GM21381 (cell line): ENCODE measurements at regions not wholly inside any gene's neighbourhood (a gene's known extent, or its start where the extent isn't known, plus 50 kb on each side); places are given as distances from the start of the nearest gene placed in this dataset.
"Not testable (repeated sequence)": the region's sequence is repeated elsewhere in the genome, so short reads cannot be mapped to it uniquely, and the experiment has no call there.

Source experiments
- ATAC-seq: cut with Tn5 transposase; IDR thresholded peaks from one replicate; pipeline ENCODE4 v1.9.1; 2021; ENCODE audit warnings: mild to moderate bottlenecking, moderate library complexity; ENCODE audit not compliant: unreplicated experiment

DNA sequence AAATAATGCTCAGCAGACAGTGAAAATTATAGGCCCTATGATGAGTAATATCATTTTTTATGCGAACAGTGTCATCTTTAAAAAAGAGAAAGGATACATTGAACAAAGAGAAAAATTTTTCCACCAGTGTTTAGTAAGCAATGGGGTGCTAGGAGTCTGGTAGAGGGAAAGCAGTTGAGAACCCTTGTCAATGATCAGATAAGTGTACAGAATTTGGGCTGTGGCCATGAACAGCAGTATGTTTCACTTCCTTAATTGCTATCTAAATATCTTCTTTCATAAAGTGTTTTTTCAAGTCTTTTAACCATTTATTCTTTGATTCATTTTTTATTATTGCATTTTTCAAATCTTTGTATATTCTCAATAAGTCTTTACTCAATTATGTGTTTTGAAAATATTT lies 750.7 kb upstream of the KCND2 start:
- ATAC-seq = no peak

DNA sequence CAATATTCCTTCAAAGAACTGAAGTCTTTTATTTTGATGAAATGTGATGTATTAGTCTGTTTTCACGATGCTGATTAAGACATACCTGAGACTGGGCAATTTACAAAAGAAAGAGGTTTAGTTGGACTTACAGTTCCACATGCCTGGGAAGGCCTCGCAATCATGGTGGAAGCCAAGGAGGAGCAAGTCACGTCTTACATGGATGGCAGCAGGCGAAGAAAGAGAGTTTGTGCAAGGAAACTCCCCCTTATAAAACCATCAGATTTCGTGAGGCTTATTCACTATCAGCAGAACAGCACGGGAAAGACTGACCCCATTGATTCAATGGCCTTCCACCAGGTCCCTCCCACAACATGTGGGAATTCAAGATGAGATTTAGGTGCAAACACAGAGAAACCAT lies 750.3 kb upstream of the KCND2 start:
- no peak for ATAC-seq

DNA sequence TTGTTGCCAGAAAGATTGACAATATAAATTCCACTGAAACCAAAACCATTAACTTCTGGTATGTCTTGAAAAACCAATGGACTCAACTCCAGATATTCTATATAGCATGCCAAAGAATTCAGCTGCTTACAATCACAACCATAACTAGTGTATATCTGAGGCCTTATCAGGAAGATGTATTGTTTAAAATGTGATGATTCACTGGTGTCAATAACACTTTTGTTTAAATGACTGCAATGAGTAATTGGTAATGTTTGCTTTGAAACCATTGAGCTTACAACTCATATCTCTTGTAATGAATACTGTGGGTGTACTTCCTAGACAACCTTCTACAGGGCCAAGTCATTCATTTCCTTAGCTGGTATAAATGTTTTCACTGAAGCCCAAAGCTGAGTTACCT lies 727.9 kb upstream of the KCND2 start:
- ATAC-seq = no peak

DNA sequence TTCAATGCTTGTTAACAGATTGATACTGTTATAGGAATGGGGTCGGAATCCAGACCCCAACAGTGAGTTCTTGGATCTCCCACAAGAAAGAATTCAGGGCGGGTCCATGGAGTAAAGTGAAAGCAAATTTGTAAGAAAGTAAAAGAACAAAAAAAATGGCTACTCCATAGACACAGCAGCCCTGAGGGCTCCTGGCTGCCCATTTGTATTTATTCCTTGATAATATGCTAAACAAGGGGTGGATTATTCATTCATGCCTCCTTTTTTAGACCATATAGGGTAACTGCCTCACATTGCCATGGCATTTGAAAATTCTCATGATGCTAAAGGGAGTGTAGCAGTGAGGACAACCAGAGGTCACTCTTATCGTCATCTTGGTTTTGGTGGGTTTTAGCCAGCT lies 717.2 kb upstream of the KCND2 start:
- ATAC-seq = no peak

DNA sequence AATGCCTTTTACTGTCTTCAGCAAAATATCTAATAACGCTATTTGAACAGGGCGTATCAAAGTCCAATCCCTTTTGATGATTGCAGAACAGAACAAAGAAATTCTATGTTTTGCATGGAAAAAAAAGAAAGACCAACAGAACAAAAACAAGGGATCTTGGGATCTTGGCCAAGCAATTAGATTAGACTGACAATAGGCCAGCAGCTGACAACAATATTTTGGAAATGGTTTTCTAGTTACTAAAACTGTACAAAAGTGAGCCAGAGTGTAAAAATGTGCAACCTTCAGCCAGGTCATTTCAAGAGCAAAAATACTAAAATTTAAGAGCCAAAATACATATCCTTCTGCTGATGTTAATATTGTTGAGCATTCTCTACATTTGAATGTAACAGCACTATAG lies 716.5 kb upstream of the KCND2 start:
- no peak for ATAC-seq

DNA sequence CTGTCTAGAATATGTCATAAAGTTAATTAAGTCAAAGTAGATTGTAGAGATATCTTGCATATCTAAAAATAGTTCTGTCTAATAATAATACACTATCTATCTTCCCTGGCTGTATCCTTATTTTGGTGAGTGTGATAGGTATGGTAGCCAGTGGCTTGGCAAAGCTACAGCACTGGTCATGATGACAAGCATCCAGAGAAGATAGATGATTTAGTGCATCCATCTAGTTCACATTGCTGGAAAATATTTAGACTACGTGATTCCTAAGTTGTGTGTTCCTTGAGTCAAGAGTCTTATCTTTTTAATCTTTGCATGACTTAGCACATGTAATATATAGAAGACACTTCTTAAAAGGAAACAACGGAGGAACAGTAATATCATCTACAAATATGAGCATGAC lies 711.2 kb upstream of the KCND2 start:
- ATAC-seq = no peak

DNA sequence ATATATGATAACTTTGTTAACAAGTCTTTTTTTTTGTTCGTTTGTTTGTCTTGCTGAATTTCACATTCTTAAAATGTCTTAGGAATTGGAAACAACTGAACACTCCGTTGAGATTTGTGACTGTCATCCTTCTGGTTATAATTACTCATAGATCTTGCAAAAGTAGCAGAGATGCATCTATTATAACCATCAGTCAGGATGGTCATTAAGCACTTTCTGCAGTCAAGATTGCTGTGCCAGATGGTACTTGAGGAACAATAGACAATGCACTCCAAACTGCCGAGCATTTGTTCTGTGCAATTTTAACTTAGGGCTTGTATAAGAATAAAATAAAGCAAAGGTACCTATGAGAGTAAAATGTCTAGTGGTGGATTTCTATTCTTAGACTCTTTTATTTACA lies 710.1 kb upstream of the KCND2 start:
- ATAC-seq = no peak

DNA sequence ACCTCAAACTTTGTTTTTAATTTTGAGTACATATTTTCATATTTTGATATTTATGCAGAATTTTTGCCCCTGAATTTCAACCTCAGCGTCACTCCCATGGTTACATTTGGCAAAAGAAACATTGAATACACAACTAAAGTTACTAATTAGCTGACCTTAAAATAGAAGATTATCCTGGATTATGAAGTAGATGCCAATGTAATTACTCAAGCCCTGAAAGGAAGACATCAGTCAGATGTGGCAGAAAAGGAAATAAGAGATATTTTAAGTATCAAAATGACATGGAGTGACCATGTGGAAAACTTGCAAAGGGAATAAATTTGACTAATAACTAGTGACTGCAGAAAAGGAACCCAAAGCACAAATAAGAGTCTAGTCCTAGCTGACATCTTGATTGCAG lies 701.3 kb upstream of the KCND2 start:
- no peak for ATAC-seq

DNA sequence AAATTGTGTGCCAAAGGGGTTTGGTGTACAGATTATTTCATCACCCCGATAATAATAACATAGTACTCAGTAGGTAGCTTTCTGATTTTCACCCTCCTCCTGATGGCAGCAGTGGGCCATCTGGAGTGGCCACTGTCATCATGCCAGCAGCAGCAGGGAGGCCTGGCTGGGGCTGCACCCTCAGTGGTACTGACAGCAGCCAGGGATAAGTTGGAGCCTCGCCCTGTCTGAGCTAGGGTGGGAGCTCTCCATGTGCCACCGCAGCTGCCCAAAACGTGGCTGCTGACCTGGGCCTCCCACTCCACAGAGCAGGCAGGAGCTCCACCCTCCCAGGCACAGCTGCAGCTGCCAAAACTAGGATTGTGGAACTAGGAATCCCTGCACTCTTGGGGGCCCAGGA lies 700.8 kb upstream of the KCND2 start:
- ATAC-seq = no peak

DNA sequence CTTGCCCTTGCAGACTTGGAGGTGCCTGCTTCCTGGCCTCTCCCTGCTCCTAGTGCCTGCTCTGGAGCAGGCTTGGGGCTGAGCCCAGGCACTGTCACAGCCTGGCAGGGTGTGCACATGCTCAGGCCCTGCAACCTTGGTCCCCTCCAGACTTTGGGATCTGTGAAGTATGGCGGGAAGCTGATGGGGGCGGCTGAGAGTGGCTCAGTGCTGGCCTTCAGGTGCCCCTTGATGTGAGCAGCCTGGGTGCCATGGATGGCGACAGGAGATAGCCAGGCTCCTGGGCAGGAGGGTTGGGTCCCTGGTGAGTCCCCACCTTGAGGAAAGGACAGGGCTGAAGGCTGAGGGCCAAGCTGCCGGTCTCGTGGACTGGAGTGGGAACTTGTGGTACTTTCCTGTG lies 700.4 kb upstream of the KCND2 start:
- ATAC-seq = no peak

DNA sequence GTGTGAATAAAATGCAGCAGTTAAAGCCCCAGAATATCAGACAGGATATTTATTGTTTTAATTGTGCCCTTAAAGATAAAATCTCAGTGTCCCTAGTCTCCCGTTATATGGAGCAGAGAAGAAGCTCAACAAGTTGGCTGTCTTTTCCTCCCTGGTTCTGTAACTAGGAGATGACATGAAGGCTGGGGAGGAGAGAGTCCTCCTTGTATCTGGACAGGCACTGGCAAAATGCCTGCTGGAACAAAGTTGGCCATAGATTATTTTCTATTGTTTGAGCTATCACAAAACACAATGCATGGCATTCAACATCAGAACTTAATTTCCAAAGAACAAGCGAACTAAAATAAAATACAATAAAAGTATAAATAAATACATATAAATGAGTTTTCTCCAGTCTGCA lies 694.9 kb upstream of the KCND2 start:
- no peak for ATAC-seq

DNA sequence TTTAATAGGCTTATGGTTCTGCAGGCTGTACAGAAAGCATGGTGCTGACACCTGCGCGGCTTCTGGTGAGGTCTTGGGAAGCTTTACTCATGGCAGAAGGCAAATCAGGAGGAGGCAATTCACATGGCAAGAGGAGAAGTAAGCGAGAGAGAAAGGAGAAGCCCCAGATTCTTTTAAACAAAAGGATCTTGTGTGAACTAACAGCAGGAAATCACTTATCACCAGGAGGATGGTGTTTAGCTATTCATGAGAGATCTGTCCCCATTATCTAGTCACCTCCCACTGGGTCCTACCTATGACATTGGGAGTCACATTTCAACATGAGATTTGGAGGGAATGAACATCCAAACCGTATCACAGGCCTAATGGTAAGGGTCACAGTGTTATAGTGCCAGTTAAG lies 678.0 kb upstream of the KCND2 start:
- no peak for ATAC-seq

DNA sequence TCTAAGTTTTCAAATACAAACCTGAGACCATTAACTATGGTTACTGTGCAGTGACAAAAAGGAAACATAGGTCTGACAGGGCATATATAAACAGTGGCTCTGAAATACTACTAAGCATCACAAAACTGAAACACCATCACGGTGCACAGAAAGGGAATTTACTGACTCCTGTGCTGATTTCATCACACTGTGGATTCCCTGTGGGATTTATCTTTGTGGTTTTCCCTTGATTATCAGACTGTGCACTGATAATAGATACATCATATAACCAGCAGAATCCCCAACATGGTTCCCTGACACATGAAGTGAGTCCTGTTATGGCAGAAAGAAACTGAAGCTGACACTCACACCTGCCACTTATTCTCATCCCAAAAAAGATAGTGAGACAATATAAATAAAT lies 676.3 kb upstream of the KCND2 start:
- no peak for ATAC-seq

DNA sequence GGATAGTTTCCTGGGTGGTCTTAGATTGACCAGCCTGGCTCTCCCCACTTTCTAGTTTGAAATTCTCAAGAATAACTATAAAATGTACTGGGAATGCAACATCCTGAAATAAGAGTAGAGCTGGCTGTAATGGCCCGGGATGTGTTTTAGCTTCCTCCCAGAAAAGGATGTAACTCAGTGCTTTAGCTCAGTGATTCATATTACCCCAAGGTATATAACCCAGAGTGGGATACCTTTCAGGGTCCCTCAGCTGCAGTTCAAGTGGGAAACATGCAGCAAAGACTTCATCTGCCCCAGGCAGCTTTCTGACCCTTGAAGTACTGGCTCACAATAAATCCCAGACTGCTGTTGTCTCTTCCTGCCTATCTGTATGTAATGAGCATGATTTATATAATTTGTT lies 666.7 kb upstream of the KCND2 start:
- no peak for ATAC-seq

DNA sequence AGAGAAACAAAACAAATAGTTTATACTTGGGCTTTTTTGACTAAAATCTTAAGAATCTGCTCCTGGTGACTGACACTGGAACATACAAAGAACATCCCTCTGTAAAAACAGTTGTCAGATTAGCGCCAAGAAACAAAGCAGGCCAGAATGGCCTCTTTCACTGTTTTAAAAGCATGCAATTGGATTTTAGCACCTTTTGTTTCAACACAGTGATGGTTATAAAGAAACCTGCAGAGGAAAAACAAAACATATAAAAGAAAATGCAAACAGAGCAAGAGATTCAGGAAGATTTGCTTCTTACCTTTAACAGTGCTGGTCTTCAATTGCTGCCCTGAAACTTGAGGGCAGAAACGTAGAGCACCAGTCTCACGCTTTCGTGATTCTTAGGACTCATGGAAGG lies 652.2 kb upstream of the KCND2 start:
- no peak for ATAC-seq

DNA sequence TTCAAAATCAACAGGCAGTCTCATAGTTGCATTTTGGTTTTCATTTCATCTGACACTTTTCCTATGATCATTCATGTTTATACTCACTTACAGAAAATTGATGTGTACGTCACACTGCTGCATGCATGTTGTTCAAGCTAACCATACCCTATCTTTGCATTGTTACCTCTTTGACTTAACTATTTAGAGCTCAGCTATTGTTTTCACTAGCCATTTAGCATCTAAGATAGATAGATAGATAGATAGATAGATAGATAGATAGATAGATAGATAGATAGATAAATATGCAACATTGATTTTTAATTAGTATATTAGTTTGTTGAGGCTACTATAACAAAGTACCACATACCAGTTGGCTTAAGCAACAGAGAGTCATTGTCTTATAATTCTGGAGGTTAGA lies 649.5 kb upstream of the KCND2 start:
- no peak for ATAC-seq

DNA sequence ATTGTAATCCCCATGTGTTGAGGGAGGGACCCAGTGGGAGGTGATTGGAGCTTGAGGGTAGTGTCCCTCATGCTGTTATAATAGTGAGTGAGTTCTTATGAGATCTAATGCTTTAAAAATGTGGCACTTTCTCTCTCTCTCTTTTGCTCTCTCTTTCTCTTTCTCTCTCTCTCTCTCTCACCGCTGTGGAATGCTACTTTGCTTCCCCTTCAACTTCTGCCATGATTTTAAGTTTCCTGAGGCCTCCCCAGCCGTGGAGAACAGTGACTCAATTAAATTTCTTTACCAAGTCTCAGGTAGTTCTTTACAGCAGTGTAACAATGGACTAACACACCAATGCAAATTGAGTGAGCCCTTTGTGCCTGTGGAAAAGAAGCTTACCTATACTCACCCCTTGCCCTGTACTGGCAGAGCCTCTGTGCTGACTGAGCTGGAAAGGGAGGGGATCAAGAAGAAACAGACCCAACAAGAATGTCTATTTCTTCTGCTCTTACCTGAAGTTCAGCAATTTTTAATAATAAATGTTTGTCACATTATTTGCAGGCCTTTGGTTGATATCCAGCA lies 642.5 kb upstream of the KCND2 start:
- no peak for ATAC-seq

DNA sequence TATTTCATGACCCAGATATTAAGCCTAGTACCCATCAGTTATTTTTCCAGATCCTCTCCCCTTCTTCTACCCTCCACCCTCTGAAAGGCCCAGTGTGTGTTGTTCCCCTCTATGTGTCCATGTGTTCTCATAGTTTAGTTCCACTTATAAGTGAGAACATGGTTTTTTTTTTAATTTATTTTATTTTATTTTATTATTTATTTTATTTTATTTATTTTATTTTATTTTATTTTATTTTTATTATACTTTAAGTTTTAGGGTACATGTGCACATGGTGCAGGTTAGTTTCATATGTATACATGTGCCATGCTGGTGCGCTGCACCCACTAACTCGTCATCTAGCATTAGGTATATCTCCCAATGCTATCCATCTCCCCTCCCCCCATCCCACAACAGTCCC lies 639.2 kb upstream of the KCND2 start:
- ATAC-seq = not testable (repeated sequence)

DNA sequence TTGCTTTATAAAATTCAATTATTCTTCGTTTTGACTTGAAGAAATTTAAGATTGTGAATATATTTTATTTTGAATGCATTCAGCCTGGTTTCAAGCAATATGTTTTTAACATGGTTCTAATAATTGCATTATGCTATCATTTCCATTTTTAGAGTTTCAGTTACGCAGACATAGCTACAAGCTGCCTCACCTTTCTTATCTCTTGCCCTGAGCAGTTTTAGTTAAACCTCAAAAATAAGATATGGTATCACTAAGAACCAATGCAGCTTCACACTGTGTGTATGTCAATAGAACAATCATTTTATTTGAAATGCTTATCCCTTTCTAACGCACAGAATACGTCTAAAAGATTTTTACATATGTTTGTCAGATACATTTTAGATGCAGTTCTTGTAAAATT lies 632.6 kb upstream of the KCND2 start:
- ATAC-seq = no peak

DNA sequence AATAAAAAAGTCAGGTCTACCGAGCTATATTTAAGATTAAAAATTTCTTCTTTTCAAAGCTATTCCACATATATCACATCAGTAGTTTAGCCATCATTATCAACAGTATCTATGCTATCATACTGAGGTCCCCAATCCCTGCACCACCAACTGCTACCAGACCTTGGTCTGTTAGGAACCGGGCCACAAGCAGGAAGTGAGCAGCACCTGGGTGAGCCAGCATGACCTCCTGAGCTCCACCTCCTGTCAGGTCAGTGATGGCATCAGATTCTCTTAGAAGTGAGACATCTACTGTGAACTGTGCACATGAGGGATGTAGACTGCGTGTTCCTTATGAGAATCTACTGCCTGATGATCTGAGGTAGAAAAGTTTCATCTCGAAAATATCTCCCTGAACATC lies 632.1 kb upstream of the KCND2 start:
- no peak for ATAC-seq

DNA sequence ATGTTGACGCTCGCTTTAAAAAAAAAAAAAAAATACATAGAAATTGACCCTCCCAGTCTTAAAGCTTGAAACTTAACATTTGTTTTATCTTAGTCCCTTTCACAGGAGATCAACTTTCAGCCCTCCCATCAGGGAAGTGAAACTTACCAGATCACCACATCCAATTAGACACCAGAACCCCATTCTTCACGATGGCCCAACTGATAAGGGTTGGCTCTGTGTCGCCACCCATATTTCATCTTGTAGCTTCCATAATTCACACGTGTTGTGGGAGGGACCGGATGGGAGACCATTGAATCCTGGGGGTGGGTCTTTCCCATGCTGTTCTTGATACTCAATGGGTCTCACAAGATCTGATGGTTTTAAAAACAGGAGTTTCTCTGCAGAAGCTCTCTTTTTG lies 629.4 kb upstream of the KCND2 start:
- ATAC-seq = no peak

DNA sequence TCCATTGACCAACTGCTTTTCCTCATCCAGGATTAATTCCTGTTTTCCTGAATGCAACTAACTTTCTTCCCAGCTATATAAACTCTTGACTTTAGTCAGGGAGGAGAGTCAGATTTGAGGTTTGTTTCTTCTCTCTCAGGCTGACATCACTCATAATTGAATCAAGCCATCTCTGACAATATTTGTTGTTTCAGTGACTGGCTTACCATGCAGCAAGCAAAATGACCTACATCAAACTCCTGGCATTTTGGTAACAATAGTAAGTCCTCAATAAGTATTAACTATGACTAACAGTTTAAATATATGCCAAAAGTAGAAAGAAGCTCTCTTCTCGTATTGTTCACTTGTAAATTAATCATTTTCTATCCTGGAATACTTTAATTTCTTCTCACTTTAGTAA lies 625.7 kb upstream of the KCND2 start:
- ATAC-seq = no peak

DNA sequence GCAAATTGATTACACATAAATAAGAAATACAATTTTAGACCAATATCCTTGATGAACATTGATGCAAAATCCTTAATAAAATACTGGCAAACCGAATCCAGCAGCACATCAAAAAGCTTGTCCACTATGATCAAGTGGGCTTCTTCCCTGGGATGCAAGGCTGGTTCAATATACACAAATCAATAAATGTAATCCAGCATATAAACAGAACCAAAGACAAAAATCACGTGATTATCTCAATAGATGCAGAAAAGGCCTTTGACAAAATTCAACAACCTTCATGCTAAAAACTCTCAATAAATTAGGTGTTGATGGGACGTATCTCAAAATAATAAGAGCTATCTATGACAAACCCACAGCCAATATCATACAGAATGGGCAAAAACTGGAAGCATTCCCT lies 624.2 kb upstream of the KCND2 start:
- not testable (repeated sequence) for ATAC-seq

DNA sequence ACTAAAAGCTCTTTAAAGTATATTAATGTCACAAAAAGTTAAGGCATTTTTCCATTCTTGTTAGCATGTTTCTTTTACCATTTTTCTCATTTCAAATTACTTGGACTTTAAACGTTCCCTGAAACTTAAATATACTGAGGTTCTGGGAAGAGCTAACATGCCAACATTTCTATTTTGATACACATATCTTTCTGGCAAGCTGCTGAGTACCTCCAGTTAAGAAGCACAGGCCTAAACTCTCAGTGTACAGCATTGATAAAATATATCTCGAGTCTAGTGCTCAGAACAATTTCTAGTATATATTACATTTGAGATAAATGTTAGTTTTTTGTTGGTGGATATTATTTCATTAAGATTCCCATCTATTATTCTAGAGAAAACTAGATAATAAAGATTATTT lies 612.9 kb upstream of the KCND2 start:
- ATAC-seq = no peak
